ENCODE measurements at regions not wholly inside any gene's neighbourhood (a gene's known extent, or its start where the extent isn't known, plus 50 kb on each side); places are given as distances from the start of the nearest gene placed in this dataset.

GRCh38 chr7:114026486-114027089 lies 107.8 kb upstream of the PPP1R3A start:
- DNase-seq (ENCODE audit: insufficient read length, low spot score) (no peak), FAIRE-seq (no peak)
- TF ChIP-seq POLR2A (IDR thresholded peaks at IDR 0.05; ENCODE audit: low read depth, low read length): no peak

- no peak for DNase-seq (ENCODE audit: insufficient read length, low spot score)
- TF ChIP-seq POLR2A (IDR thresholded peaks at IDR 0.05; ENCODE audit: low read depth, low read length): no peak
These were observed 102.3 kb upstream of the PPP1R3A start for GRCh38 chr7:114021135-114021534.

GRCh38 chr7:114008696-114009095 lies 89.9 kb upstream of the PPP1R3A start:
- DNase-seq (ENCODE audit: insufficient read length, low spot score) (no peak), FAIRE-seq (no peak)
- TF ChIP-seq POLR2A (IDR thresholded peaks at IDR 0.05; ENCODE audit: low read depth, low read length): no peak

More at GRCh38 chr7:114021135-114021534, 102.3 kb upstream of the PPP1R3A start:
- no peak for FAIRE-seq

- TF ChIP-seq POLR2A (IDR thresholded peaks at IDR 0.05; ENCODE audit: low read depth, low read length): no peak
- FAIRE-seq (no peak), DNase-seq (ENCODE audit: insufficient read length, low spot score) (no peak)
These were observed 88.6 kb upstream of the PPP1R3A start for GRCh38 chr7:114007386-114007785.

GRCh38 chr7:113998934-113999333 lies 80.1 kb upstream of the PPP1R3A start:
- no peak for TF ChIP-seq POLR2A (IDR thresholded peaks at IDR 0.05; ENCODE audit: low read depth, low read length)
- FAIRE-seq (no peak), DNase-seq (ENCODE audit: insufficient read length, low spot score) (no peak)

- FAIRE-seq (no peak), DNase-seq (ENCODE audit: insufficient read length, low spot score) (no peak)
- no peak for TF ChIP-seq POLR2A (IDR thresholded peaks at IDR 0.05; ENCODE audit: low read depth, low read length)
These were observed 77.6 kb upstream of the PPP1R3A start for GRCh38 chr7:113996405-113996804.

- no peak for TF ChIP-seq POLR2A (IDR thresholded peaks at IDR 0.05; ENCODE audit: low read depth, low read length)
- FAIRE-seq (no peak), DNase-seq (ENCODE audit: insufficient read length, low spot score) (no peak)
These were observed 67.4 kb upstream of the PPP1R3A start for GRCh38 chr7:113986216-113986615.

GRCh38 chr7:113976508-113976907 lies 57.7 kb upstream of the PPP1R3A start:
- no peak for TF ChIP-seq POLR2A (IDR thresholded peaks at IDR 0.05; ENCODE audit: low read depth, low read length)
- no peak for FAIRE-seq
- no peak for DNase-seq (ENCODE audit: insufficient read length, low spot score)

GRCh38 chr7:113968713-113969112 lies 49.9 kb upstream of the PPP1R3A start:
- no peak for FAIRE-seq
- no peak for TF ChIP-seq POLR2A (IDR thresholded peaks at IDR 0.05; ENCODE audit: low read depth, low read length)
- no peak for DNase-seq (ENCODE audit: insufficient read length, low spot score)
